SK-N-SH (cell line): ENCODE measurements at regions not wholly inside any gene's neighbourhood (a gene's known extent, or its start where the extent isn't known, plus 50 kb on each side); places are given as distances from the start of the nearest gene placed in this dataset.

Experiments used
- CTCF ChIP-seq: fragments of 200-600 bp; sonication (generic); IDR thresholded peaks from 2 replicates; pipeline ENCODE4 v1.6.1; 2017; ENCODE audit warnings: antibody characterized with exemption, mild to moderate bottlenecking, moderate library complexity
- FOXJ3 ChIP-seq: sonication (generic); formaldehyde crosslinking; IDR thresholded peaks from 2 replicates; pipeline ENCODE4 v1.5.1; 2020; ENCODE audit warnings: mild to moderate bottlenecking, missing genetic modification reagents
- FOXM1 ChIP-seq: IDR thresholded peaks from 2 replicates; pipeline ENCODE4 v1.4.0; 2012; ENCODE audit warnings: low read depth, mild to moderate bottlenecking
- JUND ChIP-seq: IDR thresholded peaks from 2 replicates; pipeline ENCODE4 v1.4.0; 2012
- MAX ChIP-seq: IDR thresholded peaks from 2 replicates; pipeline ENCODE4 v1.4.0; 2012; ENCODE audit warnings: low read depth
- NFIC ChIP-seq: IDR thresholded peaks from 2 replicates; pipeline ENCODE4 v1.4.0; 2012; ENCODE audit warnings: borderline replicate concordance
- RCOR1 ChIP-seq: fragments of 150-350 bp; IDR thresholded peaks from 2 replicates; pipeline ENCODE4 v1.6.1; 2017; ENCODE audit warnings: antibody characterized with exemption, low read length
- REST ChIP-seq: IDR thresholded peaks from 2 replicates; pipeline ENCODE4 v1.6.1; 2012; ENCODE audit warnings: mild to moderate bottlenecking, low read depth, low read length, moderate library complexity
- SMC3 ChIP-seq: IDR thresholded peaks from 2 replicates; pipeline ENCODE4 v1.6.1; 2012; ENCODE audit warnings: low read depth, low read length, improper control_type of control experiment
- TCF12 ChIP-seq: IDR thresholded peaks from 2 replicates; pipeline ENCODE4 v1.4.0; 2012

- TF ChIP-seq REST (no peak), RCOR1 (no peak), MAX (no peak), CTCF (no peak), NFIC (no peak), JUND (no peak), SMC3 (no peak), FOXM1 (no peak), TCF12 (no peak), FOXJ3 (CRISPR knock-in tag) (no peak)
Measured at GRCh38 chr12:107500307-107500706, 185.3 kb upstream of the PWP1 start.
